Activated CD4-positive, alpha-beta T cell treated with anti-CD3 and anti-CD28 coated beads for 4 hours (primary cell): ENCODE measurements at regions not wholly inside any gene's neighbourhood (a gene's known extent, or its start where the extent isn't known, plus 50 kb on each side); places are given as distances from the start of the nearest gene placed in this dataset.

Experiments
- DNase-seq, 2 donors: peaks; one replicate each; pipeline ENCODE4 v3.0.0-alpha.2; 2020

GRCh38 chr6:1053586-1053985 is 258.3 kb upstream of the FOXQ1 start:
- DNase-seq = no peak

- no peak for DNase-seq
These were observed 259.6 kb upstream of the FOXQ1 start for GRCh38 chr6:1052262-1052661.

GRCh38 chr6:1049900-1050299 is 262.0 kb upstream of the FOXQ1 start:
- DNase-seq = no peak

GRCh38 chr6:1049170-1049569 is 262.7 kb upstream of the FOXQ1 start:
- DNase-seq = no peak

- DNase-seq = no peak
These were observed 263.8 kb upstream of the FOXQ1 start for GRCh38 chr6:1047981-1048541.

- no peak for DNase-seq
These were observed 266.7 kb upstream of the FOXQ1 start for GRCh38 chr6:1045239-1045638.

- no peak for DNase-seq
These were observed 267.7 kb upstream of the FOXQ1 start for GRCh38 chr6:1044040-1044836.

- DNase-seq = no peak
These were observed 268.5 kb upstream of the FOXQ1 start for GRCh38 chr6:1043458-1043836.

GRCh38 chr6:1042583-1043457 is 269.1 kb upstream of the FOXQ1 start:
- no peak for DNase-seq

GRCh38 chr6:1040393-1040792 is 271.5 kb upstream of the FOXQ1 start:
- DNase-seq = no peak

GRCh38 chr6:1039746-1040145 is 272.2 kb upstream of the FOXQ1 start:
- DNase-seq = no peak

GRCh38 chr6:1039191-1039590 is 272.7 kb upstream of the FOXQ1 start:
- DNase-seq = no peak

GRCh38 chr6:1037430-1038202 is 274.3 kb upstream of the FOXQ1 start:
- no peak for DNase-seq

- DNase-seq = no peak
These were observed 276.5 kb upstream of the FOXQ1 start for GRCh38 chr6:1035401-1035800.

GRCh38 chr6:1031720-1032119 is 280.2 kb upstream of the FOXQ1 start:
- DNase-seq = no peak

- DNase-seq = no peak
These were observed 282.8 kb upstream of the FOXQ1 start for GRCh38 chr6:1029141-1029540.

GRCh38 chr6:1028723-1029122 is 283.2 kb upstream of the FOXQ1 start:
- DNase-seq = no peak

- no peak for DNase-seq
These were observed 283.9 kb upstream of the FOXQ1 start for GRCh38 chr6:1027795-1028569.

- DNase-seq = no peak
These were observed 284.6 kb upstream of the FOXQ1 start for GRCh38 chr6:1027109-1027794.

GRCh38 chr6:1025821-1026220 is 286.1 kb upstream of the FOXQ1 start:
- no peak for DNase-seq

- no peak for DNase-seq
These were observed 287.3 kb upstream of the FOXQ1 start for GRCh38 chr6:1024587-1024986.

GRCh38 chr6:1024161-1024560 is 287.7 kb upstream of the FOXQ1 start:
- no peak for DNase-seq
